ENCODE measurements at regions not wholly inside any gene's neighbourhood (a gene's known extent, or its start where the extent isn't known, plus 50 kb on each side); places are given as distances from the start of the nearest gene placed in this dataset.

- no peak for DNase-seq (ENCODE audit: low spot score)
Measured at GRCh38 chr18:27274901-27275300, 89.8 kb upstream of the CHST9 start.

GRCh38 chr18:27270508-27270907, 85.4 kb upstream of the CHST9 start:
- DNase-seq (ENCODE audit: low spot score), result no peak

GRCh38 chr18:27263369-27263768, 78.3 kb upstream of the CHST9 start:
- DNase-seq (ENCODE audit: low spot score), result no peak

- DNase-seq (ENCODE audit: low spot score), result no peak
Measured at GRCh38 chr18:27261769-27262549, 76.9 kb upstream of the CHST9 start.

- DNase-seq (ENCODE audit: low spot score), result no peak
Measured at GRCh38 chr18:27253571-27253970, 68.5 kb upstream of the CHST9 start.

- no peak for DNase-seq (ENCODE audit: low spot score)
Measured at GRCh38 chr18:27250471-27250870, 65.4 kb upstream of the CHST9 start.

GRCh38 chr18:27249933-27250332, 64.8 kb upstream of the CHST9 start:
- DNase-seq (ENCODE audit: low spot score), result no peak

GRCh38 chr18:27244259-27244658, 59.2 kb upstream of the CHST9 start:
- no peak for DNase-seq (ENCODE audit: low spot score)

GRCh38 chr18:27242392-27243047, 57.4 kb upstream of the CHST9 start:
- DNase-seq (ENCODE audit: low spot score), result no peak

- no peak for DNase-seq (ENCODE audit: low spot score)
Measured at GRCh38 chr18:27240383-27240782, 55.3 kb upstream of the CHST9 start.

- DNase-seq (ENCODE audit: low spot score), result no peak
Measured at GRCh38 chr18:27239669-27240068, 54.6 kb upstream of the CHST9 start.

- no peak for DNase-seq (ENCODE audit: low spot score)
Measured at GRCh38 chr18:27235218-27235870, 50.2 kb upstream of the CHST9 start.

All from AG08396 (cell line).